Iris pigment epithelial cell (primary cell): ENCODE measurements at regions not wholly inside any gene's neighbourhood (a gene's known extent, or its start where the extent isn't known, plus 50 kb on each side); places are given as distances from the start of the nearest gene placed in this dataset.
"Not testable (repeated sequence)": the region's sequence is repeated elsewhere in the genome, so short reads cannot be mapped to it uniquely, and the experiment has no call there.

Experiments used
- DNase-seq: peaks from one replicate; pipeline ENCODE4 v3.0.0-alpha.2; 2011; ENCODE audit warnings: low read depth

DNA sequence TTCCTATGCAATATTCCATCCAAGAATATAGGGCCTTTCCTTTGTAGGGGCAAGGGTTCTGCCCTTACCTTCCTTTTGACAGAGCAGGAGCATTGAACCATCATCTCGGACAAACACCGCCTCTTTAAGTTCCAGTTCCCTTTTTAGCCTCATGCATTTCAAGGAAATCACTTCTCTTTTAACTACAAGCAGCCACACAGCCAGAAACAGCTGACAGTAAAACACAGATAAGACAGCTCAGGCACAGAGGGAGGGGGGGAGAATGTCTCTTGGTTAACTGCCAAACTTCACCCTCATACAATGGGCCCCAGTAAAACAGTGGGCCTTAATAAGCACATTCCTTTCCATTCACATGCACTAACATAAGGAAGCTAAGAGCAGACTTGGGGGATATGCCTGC, 648.3 kb downstream of the GABRG1 start:
- no peak for DNase-seq

- DNase-seq: no peak
These were observed 651.4 kb downstream of the GABRG1 start for GRCh38 chr4:45472490-45472889.

- DNase-seq: no peak
These were observed 652.5 kb downstream of the GABRG1 start for GRCh38 chr4:45471335-45471734.

- DNase-seq: no peak
These were observed 656.7 kb downstream of the GABRG1 start for GRCh38 chr4:45467157-45467556.

DNA sequence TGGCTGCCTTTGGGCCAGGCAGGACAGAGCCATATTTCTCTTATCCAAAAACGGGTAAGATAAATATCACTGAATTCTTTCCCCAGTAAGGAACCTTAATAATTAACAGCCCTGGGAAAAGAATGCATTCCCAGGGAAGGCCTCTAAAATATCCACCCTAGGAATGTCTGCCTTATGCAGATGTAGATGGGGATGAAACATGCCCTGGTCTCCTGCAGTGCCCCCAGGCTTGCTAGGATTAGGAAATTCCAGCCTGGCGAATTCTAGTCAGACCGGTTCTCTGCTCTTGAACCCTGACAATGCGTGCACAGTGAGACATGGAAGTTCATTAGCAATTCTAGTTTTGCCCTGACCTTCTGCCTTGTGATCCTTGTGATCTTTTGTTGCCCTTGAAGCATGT, 663.7 kb downstream of the GABRG1 start:
- not testable (repeated sequence) for DNase-seq

GRCh38 chr4:45455217-45455616, 668.6 kb downstream of the GABRG1 start:
- DNase-seq: no peak

DNA sequence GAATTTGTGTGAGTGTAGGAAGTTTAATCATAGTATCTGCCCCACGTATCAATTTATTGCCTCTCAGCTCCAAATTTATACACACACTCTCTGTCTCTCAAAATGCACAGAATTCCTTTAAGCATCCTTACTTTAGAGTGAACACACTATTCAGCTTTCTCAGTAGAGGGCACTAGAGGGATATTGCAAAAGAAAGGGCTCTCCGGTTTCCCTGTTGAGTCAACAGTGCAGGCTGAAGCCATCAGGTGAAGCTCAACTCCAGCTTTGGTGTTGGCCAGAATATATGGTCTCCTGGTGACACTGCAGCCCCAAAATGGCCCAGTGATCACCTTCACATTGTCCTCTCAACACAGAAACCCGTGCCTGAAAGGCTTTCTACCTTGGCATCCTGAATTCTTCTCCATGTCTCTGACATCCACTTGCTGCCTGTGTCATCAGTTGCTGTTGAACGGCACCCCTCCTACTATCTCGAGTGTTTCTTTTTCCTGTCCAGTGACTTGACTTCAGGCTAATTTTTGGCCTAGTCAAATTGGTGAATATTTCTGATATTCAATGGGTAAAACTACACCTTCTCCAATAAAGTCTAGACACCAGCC, 670.5 kb downstream of the GABRG1 start:
- DNase-seq: peak; percentile 8

DNA sequence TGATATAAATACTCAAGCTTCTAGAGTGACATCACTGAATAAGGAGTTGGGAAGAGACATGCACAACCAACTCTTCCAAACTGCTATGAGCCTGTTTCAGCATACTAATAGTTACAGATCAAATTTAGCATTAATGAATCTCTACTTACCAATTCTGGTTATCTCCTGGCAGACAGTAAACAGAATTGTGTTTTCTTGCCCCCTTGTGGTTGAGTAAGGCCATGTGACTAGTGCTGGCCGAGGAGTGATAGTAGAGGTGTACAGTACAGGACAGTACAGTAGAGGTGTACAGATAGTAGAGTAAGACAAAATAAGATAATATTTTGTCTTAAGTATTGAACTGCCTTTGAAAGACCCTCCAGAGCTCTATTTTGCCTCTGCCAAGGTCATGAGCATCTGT, 681.4 kb downstream of the GABRG1 start:
- peak; percentile 0 for DNase-seq

GRCh38 chr4:45438047-45438446, 685.8 kb downstream of the GABRG1 start:
- DNase-seq: no peak

GRCh38 chr4:45437381-45437780, 686.5 kb downstream of the GABRG1 start:
- no peak for DNase-seq

GRCh38 chr4:45425135-45425534, 698.7 kb downstream of the GABRG1 start:
- no peak for DNase-seq

DNA sequence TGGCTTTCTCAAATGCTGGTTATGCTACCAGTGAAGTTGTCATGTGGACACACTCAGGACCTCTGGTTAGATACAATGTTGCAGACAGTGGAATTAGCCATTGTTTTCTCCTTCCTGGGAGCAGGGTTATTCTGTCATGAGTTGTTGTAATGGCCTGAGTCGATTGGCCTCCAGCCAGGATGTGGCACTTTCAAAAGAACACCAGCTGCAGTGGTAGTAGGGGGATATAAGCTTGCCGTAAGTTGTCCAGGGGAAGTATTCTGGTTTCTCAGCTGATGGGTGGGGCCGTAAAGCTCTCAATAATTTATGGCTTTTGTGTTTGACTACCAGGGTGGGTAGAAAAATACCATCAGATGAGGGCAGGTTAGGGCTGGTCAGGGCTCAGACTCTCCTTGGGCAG, 697.5 kb upstream of the GNPDA2 start:
- no peak for DNase-seq

GRCh38 chr4:45420091-45420674, 693.8 kb upstream of the GNPDA2 start:
- not testable (repeated sequence) for DNase-seq

- DNase-seq: no peak
These were observed 684.4 kb upstream of the GNPDA2 start for GRCh38 chr4:45410701-45411210.

DNA sequence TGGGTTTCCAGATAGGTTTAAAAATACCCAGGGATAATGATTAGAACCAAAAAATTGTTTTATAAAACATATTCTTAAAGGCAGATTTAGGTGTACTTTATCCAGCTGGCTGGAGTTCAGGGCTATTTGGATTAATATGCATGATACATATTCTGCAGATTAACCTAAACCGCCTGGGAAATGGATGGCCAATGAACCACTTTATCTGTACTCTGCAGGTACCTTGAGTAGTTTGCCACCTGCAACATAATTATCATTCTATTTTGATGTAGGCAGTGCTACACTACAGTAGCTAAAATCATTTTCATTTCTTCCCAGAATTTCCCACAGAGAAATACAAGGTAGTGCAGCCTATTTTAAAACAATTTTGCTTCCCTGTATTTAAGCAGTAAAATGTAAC, 683.2 kb upstream of the GNPDA2 start:
- no peak for DNase-seq

GRCh38 chr4:45408996-45409395, 682.6 kb upstream of the GNPDA2 start:
- no peak for DNase-seq

GRCh38 chr4:45399116-45399515, 672.8 kb upstream of the GNPDA2 start:
- no peak for DNase-seq

- DNase-seq: no peak
These were observed 659.0 kb upstream of the GNPDA2 start for GRCh38 chr4:45385306-45385705.

DNA sequence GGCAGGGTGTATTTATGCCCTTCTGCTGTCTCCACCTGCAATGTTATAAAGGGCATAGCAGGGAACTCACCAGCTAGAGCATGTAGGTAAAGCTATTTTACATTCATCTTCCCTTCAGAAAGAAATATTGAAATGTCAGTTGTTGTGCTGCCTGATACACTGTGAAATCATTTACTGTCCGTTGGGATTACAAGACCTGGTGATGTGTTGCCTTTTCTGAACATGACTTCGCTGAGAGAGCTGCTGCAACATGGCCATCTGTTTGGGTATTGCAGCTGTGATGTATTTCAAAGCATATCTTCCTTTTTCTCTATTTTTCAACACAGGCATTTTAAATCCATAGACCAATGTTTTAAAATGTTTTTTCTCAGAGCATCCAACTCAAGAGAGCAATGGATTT, 644.1 kb upstream of the GNPDA2 start:
- DNase-seq: no peak

GRCh38 chr4:45368832-45369231, 642.5 kb upstream of the GNPDA2 start:
- no peak for DNase-seq

DNA sequence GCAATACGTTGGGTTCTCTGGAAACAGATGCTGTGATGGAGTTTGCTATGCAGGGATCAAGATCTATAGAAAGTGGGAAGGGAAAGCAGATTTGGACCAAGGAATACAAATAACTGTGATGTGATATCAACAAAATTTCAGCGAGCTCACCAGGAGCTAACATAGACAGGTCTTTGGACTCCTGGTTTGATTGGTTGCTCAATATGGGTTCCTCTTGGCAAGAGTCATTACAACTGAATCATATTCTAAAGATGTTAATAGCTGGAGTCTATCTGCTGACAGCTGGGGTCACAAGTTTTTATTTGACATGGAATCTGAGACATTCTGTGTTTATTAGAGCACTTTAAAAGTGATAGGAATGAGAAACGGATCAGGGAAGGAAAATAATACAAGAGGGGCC, 637.6 kb upstream of the GNPDA2 start:
- no peak for DNase-seq

- no peak for DNase-seq
These were observed 632.5 kb upstream of the GNPDA2 start for GRCh38 chr4:45358573-45359506.

DNA sequence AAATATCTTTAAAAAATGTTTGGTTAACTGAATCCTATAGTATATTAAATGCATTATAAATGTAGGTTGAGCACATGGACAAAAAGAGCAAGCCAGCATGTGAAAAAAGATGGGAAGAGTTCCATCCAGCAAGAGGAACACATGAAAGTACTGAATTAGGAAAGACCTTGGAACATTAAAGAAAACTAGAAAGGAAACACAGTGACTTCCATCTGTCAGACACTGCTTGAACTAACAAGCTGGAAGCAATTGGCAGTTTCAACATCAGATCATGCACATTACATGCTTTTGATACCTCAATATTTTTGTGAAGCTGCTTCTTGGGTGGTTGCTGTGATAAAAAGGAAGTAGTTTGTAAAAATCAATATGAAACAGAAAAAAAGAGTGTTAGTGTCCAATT, 626.8 kb upstream of the GNPDA2 start:
- DNase-seq: no peak
